D721Med (cell line): ENCODE measurements at regions not wholly inside any gene's neighbourhood (a gene's known extent, or its start where the extent isn't known, plus 50 kb on each side); places are given as distances from the start of the nearest gene placed in this dataset.

Source experiments
- DNase-seq: peaks from one replicate; pipeline ENCODE4 v3.0.0; 2011; ENCODE audit warnings: low spot score; ENCODE audit not compliant: insufficient read length
- FAIRE-seq: peaks from 2 replicates; lab custom pipeline; 2011; peaks lifted over from hg19 to GRCh38; lab: Jason Lieb, UNC
- TF ChIP-seq, protein P1 (sequence below): IDR thresholded peaks from 2 replicates; pipeline ENCODE4 v1.5.1; 2012; ENCODE audit warnings: mild to moderate bottlenecking, control low read depth; ENCODE audit not compliant: insufficient read depth; ENCODE audit errors: missing control alignments

DNA sequence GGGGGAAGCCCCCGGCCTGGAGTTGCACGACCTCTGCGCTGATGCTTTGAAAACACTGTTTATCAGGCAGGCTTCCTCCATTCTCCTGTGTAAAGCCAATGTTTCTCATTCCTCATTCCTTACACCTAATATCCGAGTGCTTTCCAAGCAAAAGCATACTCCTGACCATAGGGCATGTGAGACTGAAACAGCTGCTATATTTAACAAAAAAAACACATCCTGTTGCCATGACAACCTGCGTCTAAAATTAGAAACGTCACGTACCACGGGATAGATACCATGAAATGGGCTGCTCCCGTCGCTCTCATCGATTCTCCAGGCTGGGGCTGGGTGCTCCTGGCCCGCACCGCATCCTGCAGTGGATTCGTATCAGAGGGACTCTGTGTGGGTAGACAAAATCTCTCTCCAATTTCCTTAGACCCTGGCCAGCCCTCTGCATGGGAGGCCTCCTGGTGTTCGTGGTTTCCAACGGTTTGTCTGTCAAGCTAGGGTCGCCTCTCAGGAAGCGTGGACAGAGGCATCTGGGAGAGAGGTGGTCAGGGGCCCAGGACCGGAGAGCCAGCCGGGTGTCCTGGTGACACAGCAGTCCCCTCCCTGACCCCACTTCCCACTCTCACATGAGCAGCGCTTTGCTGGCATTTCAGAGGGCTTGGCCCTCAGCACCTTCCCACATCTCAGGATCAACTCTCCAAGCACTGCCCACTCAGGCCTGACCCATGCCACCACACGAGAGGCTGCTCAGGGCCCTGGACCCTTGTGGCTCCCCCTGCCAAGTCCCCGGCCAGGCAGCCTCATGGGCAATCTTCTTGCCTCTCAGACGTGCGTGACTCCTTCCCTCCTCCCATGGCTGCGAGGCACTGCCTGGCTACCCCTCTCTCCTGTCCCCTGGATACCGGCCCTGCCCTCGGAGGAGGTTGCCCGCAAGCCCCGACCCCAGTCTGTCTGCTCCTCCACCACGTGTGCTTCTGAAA lies 268.1 kb downstream of the NDUFA10 start:
- no peak for FAIRE-seq
- TF ChIP-seq, protein P1, sequence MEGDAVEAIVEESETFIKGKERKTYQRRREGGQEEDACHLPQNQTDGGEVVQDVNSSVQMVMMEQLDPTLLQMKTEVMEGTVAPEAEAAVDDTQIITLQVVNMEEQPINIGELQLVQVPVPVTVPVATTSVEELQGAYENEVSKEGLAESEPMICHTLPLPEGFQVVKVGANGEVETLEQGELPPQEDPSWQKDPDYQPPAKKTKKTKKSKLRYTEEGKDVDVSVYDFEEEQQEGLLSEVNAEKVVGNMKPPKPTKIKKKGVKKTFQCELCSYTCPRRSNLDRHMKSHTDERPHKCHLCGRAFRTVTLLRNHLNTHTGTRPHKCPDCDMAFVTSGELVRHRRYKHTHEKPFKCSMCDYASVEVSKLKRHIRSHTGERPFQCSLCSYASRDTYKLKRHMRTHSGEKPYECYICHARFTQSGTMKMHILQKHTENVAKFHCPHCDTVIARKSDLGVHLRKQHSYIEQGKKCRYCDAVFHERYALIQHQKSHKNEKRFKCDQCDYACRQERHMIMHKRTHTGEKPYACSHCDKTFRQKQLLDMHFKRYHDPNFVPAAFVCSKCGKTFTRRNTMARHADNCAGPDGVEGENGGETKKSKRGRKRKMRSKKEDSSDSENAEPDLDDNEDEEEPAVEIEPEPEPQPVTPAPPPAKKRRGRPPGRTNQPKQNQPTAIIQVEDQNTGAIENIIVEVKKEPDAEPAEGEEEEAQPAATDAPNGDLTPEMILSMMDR, result no peak
- DNase-seq, result no peak

GRCh38 chr2:239756031-239756789 lies 268.9 kb downstream of the NDUFA10 start:
- FAIRE-seq (no peak), DNase-seq (no peak)
- TF ChIP-seq, protein P1, result no peak

GRCh38 chr2:239753401-239753837 lies 271.7 kb downstream of the NDUFA10 start:
- FAIRE-seq (no peak), DNase-seq (no peak)
- TF ChIP-seq, protein P1, result no peak

- TF ChIP-seq, protein P1, result no peak
- FAIRE-seq, result no peak
- no peak for DNase-seq
These were observed 272.2 kb downstream of the NDUFA10 start for GRCh38 chr2:239752951-239753350.

DNA sequence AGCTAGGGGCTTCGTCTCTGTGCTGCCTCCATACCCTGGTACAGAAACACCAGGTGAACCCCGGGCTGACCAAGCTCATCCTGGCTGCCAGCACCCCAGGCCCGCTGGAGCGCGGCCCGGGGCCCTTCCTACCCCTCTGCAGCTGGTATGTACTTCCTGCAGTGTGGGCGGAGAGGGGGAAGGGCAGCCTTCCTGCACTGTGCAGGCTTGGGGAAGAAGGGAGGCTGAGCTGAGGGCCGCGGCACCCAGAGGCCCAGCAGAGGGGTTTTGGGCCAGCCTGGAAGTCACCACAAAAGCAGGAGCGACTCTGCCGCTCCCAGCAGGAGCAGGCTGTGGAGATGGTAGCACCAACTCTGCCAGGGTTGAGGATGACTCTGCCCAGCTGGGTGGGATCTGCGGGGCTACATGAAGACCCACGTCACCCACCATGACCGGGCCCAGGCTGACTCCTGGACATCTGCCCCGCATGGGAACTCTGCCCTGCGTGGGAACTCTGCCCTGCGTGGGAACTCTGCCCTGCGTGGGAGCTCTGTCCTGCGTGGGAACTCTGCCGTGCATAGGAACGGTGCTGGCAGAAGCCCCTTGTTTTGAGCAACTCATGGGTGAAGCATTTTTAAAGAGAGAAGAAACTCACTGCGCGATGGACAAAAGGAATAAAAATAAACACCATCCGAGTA lies 273.3 kb downstream of the NDUFA10 start:
- DNase-seq (no peak), FAIRE-seq (no peak)
- TF ChIP-seq, protein P1, result no peak

DNA sequence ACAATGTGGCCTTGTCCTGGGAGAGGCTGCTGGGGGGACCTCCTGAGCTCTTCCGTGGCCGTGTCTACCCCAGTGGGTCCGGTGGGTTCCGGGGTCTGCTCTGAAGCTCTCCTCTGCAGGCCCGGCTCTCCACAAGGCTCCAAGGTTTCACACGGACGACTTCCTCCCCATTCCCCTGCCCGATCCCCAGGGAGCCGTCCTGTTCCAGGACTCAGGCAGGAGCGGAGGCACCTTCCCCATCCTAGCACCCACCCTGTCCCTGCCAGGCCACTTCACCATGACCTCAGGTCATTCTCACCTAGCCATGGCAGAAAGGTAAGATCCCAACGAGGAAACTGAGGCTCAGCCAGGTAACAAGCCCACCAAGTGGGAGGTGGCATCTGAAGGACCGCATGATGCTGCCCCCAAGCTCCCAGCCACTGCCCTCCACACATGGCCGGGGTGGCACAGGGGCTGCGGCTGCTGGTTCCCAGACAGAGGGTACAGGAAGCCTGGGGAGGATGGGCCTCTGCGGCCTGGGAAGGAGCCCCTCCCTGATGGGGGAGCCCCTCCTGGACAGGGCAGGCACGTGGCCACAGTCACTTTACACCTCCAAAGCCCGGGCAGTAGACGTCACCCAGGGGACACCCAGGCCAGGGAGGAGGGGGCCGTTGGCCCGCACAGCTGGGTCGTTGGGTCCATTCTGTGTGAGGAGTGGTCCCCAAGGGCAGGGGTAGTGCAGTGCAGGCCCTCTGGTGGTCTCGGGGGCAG lies 274.0 kb downstream of the NDUFA10 start:
- DNase-seq (no peak), FAIRE-seq (no peak)
- TF ChIP-seq, protein P1, result no peak
